C4-2B (cell line): ENCODE measurements at regions not wholly inside any gene's neighbourhood (a gene's known extent, or its start where the extent isn't known, plus 50 kb on each side); places are given as distances from the start of the nearest gene placed in this dataset.
"Not testable (repeated sequence)": the region's sequence is repeated elsewhere in the genome, so short reads cannot be mapped to it uniquely, and the experiment has no call there.

Experiments
- H3K27ac ChIP-seq: fragments of 450-650 bp; 2 replicates; pipeline ENCODE4 v1.5.1; 2017
- ZFX ChIP-seq: fragments of 450-650 bp; IDR thresholded peaks from 2 replicates; pipeline ENCODE4 v1.6.1; 2017
- TF ChIP-seq, protein P1 (sequence below): fragments of 450-650 bp; conservative IDR thresholded peaks from 2 replicates; pipeline ENCODE4 v1.5.1; 2017; ENCODE audit warnings: mild to moderate bottlenecking

DNA sequence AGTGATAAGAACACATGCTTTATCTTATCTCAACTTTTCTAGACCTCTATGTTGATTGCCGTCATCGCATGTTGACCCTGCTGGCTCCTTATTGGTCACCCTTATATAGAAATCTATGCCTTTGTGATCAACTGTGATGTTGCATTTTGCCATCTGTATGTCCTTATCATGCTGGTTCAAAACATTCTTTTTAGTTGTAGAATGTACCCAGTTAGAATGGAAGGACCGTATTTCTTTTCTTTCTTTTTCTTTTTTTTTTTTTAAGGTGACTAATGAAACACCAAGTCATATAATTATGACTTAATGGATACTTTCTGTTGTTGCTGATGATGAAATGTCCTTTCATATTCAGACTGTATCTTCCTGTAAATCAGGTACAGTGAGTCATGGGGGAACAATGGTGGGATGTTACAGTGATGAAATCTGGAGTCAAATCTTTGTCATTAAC is 145.9 kb upstream of the CITED2 start:
- no peak overlapping the region for H3K27ac ChIP-seq
- TF ChIP-seq, protein P1, sequence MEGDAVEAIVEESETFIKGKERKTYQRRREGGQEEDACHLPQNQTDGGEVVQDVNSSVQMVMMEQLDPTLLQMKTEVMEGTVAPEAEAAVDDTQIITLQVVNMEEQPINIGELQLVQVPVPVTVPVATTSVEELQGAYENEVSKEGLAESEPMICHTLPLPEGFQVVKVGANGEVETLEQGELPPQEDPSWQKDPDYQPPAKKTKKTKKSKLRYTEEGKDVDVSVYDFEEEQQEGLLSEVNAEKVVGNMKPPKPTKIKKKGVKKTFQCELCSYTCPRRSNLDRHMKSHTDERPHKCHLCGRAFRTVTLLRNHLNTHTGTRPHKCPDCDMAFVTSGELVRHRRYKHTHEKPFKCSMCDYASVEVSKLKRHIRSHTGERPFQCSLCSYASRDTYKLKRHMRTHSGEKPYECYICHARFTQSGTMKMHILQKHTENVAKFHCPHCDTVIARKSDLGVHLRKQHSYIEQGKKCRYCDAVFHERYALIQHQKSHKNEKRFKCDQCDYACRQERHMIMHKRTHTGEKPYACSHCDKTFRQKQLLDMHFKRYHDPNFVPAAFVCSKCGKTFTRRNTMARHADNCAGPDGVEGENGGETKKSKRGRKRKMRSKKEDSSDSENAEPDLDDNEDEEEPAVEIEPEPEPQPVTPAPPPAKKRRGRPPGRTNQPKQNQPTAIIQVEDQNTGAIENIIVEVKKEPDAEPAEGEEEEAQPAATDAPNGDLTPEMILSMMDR: no peak
- TF ChIP-seq ZFX: no peak

DNA sequence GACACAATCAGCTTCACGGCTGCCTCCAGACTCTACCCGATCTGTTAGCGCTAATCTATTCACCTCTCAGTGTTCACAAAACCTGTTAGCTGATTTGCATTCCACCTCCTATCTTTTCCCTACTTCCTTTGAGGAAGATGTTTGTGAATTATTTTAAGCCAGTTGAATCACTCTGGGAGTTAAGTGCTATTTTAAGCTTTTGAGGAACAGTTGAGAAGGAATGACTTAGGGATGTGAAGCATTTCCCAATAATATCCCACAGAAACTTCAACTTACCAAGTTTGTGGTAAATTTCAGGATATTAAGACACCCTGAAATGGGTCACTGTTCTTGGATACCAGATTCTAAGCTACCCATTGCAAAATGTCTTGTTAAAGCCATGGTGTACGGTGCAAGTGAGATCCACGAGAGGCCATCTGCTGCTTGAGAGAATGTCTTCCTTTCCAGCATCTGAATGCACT is 145.2 kb upstream of the CITED2 start:
- H3K27ac ChIP-seq: no peak overlapping the region
- no peak for TF ChIP-seq ZFX
- TF ChIP-seq, protein P1: no peak

DNA sequence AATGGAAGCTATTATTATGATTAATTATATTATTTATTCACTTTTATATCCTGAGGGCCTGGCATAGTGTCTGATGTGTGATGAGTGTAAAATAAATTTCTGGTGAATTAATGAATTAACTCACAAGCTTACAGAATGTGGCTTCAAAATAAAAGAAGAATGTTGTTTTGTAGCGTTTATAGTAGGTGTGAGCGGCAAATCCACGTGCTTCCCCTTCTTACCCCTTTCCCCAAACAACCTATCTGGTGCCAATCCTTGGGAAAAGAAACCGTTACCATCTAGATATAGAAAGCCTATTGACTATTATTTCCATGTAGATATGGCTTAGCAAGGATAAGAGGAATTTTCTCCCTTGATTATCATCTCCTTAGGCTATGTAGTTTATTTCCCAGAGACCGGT is 144.6 kb upstream of the CITED2 start:
- TF ChIP-seq ZFX: no peak
- TF ChIP-seq, protein P1: no peak
- no peak overlapping the region for H3K27ac ChIP-seq

DNA sequence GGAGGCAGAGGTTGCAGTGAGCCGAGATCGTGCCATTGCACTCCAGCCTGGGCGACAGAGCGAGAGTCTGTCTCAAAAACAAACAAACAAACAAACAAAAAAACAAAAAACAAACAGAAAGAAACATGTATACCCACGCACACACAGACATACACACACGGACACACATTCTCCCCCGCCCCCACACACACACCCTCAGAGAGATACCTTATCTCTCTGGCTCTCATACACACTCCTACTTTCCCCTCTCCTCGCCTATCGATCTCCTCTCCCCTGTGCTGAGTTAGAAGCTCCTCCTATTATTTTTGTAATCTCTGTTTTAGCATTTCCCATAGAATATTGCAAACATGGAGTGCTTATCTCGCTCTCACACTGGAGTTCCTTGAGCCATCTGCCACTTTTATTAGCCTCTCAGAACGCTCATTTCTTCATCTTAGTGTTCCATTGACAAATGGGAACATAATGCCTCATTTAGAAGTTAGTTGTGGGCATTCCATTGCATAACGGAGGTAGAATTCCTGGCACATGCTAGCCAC is 144.2 kb upstream of the CITED2 start:
- TF ChIP-seq, protein P1: no peak
- no peak for TF ChIP-seq ZFX
- no peak overlapping the region for H3K27ac ChIP-seq

DNA sequence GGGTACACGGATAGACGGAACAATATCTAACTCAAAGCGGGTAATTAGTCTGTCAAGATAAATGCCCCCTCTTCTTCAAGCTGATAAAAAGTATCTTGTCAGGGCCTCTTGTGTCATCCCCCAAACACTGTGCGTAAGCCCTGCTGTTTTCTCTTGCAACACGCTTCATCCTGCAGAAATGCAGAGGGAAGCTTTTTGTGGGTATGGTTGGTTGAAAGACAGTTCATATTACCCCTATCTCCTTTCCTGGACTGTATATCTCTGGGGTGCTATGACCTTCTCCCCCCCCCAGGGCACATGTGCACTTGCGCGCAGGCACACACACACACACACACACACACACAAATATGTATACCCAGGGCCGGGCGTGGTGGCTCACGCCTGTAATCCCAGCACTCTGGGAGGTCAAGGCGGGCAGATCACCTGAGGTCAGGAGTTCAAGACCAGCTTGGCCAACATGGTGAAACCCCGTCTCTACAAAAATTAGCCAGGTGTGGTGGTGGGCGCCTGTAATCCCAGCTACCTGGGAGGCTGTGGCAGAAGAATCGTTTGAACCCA is 143.6 kb upstream of the CITED2 start:
- H3K27ac ChIP-seq: not testable (repeated sequence)

DNA sequence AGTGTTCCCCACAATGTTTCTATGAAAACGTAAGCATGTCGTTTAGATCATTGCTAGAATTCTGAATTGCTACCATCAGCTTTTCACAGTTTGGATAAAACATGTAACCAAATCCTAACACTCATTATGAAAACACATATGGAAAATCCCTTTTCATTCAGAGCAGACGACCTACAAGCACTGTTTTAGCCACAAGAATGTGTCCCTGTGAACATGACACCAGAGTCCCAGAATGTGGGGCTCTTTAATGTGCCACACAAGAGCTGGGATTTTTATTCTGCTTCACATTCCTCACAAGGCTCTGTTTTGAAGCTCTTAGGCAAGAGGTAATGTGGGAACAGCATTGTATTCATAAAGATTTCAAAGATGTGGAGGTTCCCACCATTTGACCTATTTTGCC is 141.1 kb upstream of the CITED2 start:
- TF ChIP-seq, protein P1: no peak
- TF ChIP-seq ZFX: no peak
- no peak overlapping the region for H3K27ac ChIP-seq

DNA sequence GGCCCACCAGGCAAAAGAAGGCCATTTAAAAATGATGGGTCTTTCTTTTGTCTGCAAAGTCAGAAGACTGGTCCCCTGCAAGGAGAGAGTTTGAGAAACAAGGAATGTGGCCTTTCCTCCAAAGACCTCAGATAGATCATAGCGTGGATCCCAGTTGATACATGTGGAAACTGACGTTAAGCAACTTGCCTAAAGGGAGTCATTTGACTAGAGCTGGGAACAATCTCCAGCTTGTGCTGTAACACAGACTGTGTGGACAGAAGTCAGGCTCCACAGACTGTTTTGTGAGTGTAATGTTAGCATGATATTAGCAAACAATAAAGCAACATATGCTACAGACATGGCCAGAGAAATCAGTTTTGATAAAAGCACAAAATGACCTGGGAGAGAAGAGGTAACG is 140.4 kb upstream of the CITED2 start:
- TF ChIP-seq, protein P1: no peak
- TF ChIP-seq ZFX: no peak
- H3K27ac ChIP-seq: no peak overlapping the region
